ENCODE measurements at regions not wholly inside any gene's neighbourhood (a gene's known extent, or its start where the extent isn't known, plus 50 kb on each side); places are given as distances from the start of the nearest gene placed in this dataset.

GRCh38 chr17:71329310-71330098, 791.3 kb upstream of the SOX9 start:
- TF ChIP-seq CTCF (IDR thresholded peaks at IDR 0.05) (no peak), POLR2A (IDR thresholded peaks at IDR 0.05) (no peak)

Data from Peyer's patch (tissue), 4 donors.